Gastrocnemius medialis (tissue), 4 donors: ENCODE measurements at regions not wholly inside any gene's neighbourhood (a gene's known extent, or its start where the extent isn't known, plus 50 kb on each side); places are given as distances from the start of the nearest gene placed in this dataset.

Experiments used
- ATAC-seq, 2 donors: fragments of 150-250 bp; one replicate each; pipeline ENCODE4 v1.9.1; 2016
- DNase-seq, 2 donors: peaks; one replicate each; pipeline ENCODE4 v3.0.0-alpha.2; 2019
- H3K27ac ChIP-seq, 4 donors: fragments of 200-600 bp; sonication (generic); 1 replicate in 1 of 4; 2 replicates in 3 of 4; pipeline ENCODE4 v1.5.1; 2016 to 2018; ENCODE audit warnings: mild to moderate bottlenecking in 2 of 4, moderate library complexity in 1 of 4
- H3K27me3 ChIP-seq, 3 donors: fragments of 200-600 bp; sonication (generic) in 2 of 3; 1 replicate in 1 of 3; 2 replicates in 2 of 3; pipeline versions ENCODE4 v1.5.1 to v1.6.0; 2016 to 2019; ENCODE audit warnings: mild to moderate bottlenecking in 1 of 3, moderate library complexity in 1 of 3
- H3K36me3 ChIP-seq, 2 donors: fragments of 200-600 bp; sonication (generic) in 1 of 2; one replicate each; pipeline ENCODE4 v1.5.1; 2017 to 2018
- H3K4me1 ChIP-seq, 2 donors: fragments of 200-600 bp; sonication (generic) in 1 of 2; one replicate each; pipeline ENCODE4 v1.5.1; 2016 to 2017; ENCODE audit warnings: mild to moderate bottlenecking in 2 of 2
- H3K4me3 ChIP-seq, 4 donors: fragments of 200-600 bp; sonication (generic) in 3 of 4; 1 replicate in 1 of 4; 2 replicates in 3 of 4; pipeline ENCODE4 v1.5.1; 2016 to 2019; ENCODE audit warnings: mild to moderate bottlenecking in 2 of 4
- H3K9me3 ChIP-seq, 3 donors: fragments of 200-600 bp; sonication (generic) in 2 of 3; 1 replicate in 1 of 3; 2 replicates in 2 of 3; pipeline ENCODE4 v1.5.1; 2016 to 2019
- CTCF ChIP-seq, 5 experiments: fragments of 450-650 bp in 3 of 5; fragments of 200-600 bp in 2 of 5; sonication (generic) in 2 of 5; IDR thresholded peaks in 4 of 5; conservative IDR thresholded peaks in 1 of 5; 1 replicate in 4 of 5; 2 replicates in 1 of 5; pipeline ENCODE4 v1.5.1; 2016 to 2019; ENCODE audit warnings: antibody characterized with exemption in 5 of 5, mild to moderate bottlenecking in 3 of 5, moderate library complexity in 3 of 5
- POLR2A ChIP-seq, 2 donors: fragments of 450-650 bp; IDR thresholded peaks; one replicate each; pipeline ENCODE4 v1.6.1; 2017; ENCODE audit warnings: antibody characterized with exemption in 2 of 2, mild to moderate bottlenecking in 2 of 2, moderate library complexity in 2 of 2
- in situ Hi-C, 4 donors: fragments of 200-750 bp; cut with MboI; loops; one replicate each; pipeline versions ENCODE4 v1.15.0 to v1.8.0; 2017; ENCODE audit warnings: low sequenced_read_pairs in 4 of 4
- intact Hi-C: fragments of 100-400 bp; cut with DNase I; formaldehyde crosslinking; loops from one replicate; pipeline ENCODE4 v1.15.1; 2023; ENCODE audit warnings: low total_unique reads

DNA sequence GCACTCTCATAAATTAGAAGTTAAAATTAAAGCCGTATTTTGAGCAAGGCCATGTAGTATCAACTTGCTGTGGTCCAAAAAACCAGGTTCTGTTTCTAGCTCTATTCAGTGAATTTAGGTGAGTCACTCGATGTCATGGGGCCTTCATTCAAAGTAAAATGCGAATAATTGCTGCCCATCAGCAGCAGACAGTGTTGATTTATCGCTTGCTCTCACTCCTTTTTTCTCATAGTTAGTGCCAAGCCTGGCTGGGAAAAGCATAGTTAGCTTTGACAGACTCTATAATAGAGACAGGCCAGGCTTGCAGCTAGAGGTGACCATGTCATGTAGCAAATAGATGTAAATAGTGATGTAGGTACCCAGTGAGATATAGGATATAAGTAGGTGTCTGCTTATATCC, 136.0 kb downstream of the EDN1 start:
- intact Hi-C loops: no loop called here
- H3K27me3 ChIP-seq: no peaks in the 10 kb centered on the region
- H3K9me3 ChIP-seq: no peaks in the 10 kb centered on the region
- no peaks in the 10 kb centered on the region for H3K4me1 ChIP-seq
- no peak overlapping the region for H3K27ac ChIP-seq
- no peak overlapping the region for H3K4me3 ChIP-seq
- DNase-seq (no peak), ATAC-seq (no peak)
- in situ Hi-C loops: no loop called here
- no peaks in the 10 kb centered on the region for H3K36me3 ChIP-seq
- TF ChIP-seq POLR2A (IDR thresholded peaks at IDR 0.05) (no peak), CTCF (IDR thresholded peaks at IDR 0.05 in 4 of 5, conservative IDR thresholded peaks at IDR 0.05 in 1 of 5) (no peak)

- Histone ChIP-seq H3K4me3 (no peak overlapping the region), H3K9me3 (no peaks in the 10 kb centered on the region), H3K36me3 (no peaks in the 10 kb centered on the region), H3K27ac (no peak overlapping the region), H3K27me3 (no peaks in the 10 kb centered on the region), H3K4me1 (no peaks in the 10 kb centered on the region)
- TF ChIP-seq POLR2A (IDR thresholded peaks at IDR 0.05) (no peak), CTCF (IDR thresholded peaks at IDR 0.05 in 4 of 5, conservative IDR thresholded peaks at IDR 0.05 in 1 of 5) (no peak)
- DNase-seq (no peak), ATAC-seq (no peak)
- in situ Hi-C loops: no loop called here
- intact Hi-C loops: no loop called here
Observed at GRCh38 chr6:12431023-12431422, 140.9 kb downstream of the EDN1 start.

- Histone ChIP-seq H3K27ac (no peak overlapping the region), H3K4me3 (no peak overlapping the region), H3K4me1 (peaks cover 0 to 4% of the 10 kb centered on the region in 2 donors), H3K36me3 (no peaks in the 10 kb centered on the region), H3K9me3 (no peaks in the 10 kb centered on the region), H3K27me3 (no peaks in the 10 kb centered on the region)
- intact Hi-C loops (no loop called here), in situ Hi-C loops (no loop called here)
- TF ChIP-seq CTCF (IDR thresholded peaks at IDR 0.05 in 4 of 5, conservative IDR thresholded peaks at IDR 0.05 in 1 of 5): no peak
- no peak for TF ChIP-seq POLR2A (IDR thresholded peaks at IDR 0.05)
- DNase-seq (no peak), ATAC-seq (no peak)
Observed at GRCh38 chr6:12436224-12436623, 146.1 kb downstream of the EDN1 start.

DNA sequence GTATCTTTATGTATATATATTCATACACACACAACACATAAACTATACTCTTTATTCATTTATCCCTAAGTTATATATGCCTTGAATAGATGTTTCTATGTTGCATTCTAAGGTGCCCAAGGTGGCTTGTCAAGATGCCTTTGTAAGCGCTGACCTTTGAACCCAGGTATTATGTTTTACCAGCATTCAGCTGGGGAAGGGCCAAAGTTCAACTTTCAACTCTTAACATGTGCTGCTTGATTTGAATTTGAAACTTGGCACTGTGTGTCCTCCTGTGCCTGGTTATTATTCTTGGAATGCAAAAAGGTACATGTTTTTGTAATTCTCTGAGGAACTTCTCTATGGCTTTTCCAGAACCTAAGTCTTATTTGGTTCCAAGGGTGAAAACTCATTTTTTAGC, 146.5 kb downstream of the EDN1 start:
- in situ Hi-C loops (no loop called here), intact Hi-C loops (no loop called here)
- H3K27ac ChIP-seq: no peak overlapping the region
- H3K4me3 ChIP-seq: no peak overlapping the region
- H3K36me3 ChIP-seq: no peaks in the 10 kb centered on the region
- TF ChIP-seq POLR2A (IDR thresholded peaks at IDR 0.05): no peak
- no peak for TF ChIP-seq CTCF (IDR thresholded peaks at IDR 0.05 in 4 of 5, conservative IDR thresholded peaks at IDR 0.05 in 1 of 5)
- H3K9me3 ChIP-seq: no peaks in the 10 kb centered on the region
- DNase-seq (no peak), ATAC-seq (no peak)
- H3K27me3 ChIP-seq: no peaks in the 10 kb centered on the region
- H3K4me1 ChIP-seq: peaks cover 0 to 4% of the 10 kb centered on the region in 2 donors

DNA sequence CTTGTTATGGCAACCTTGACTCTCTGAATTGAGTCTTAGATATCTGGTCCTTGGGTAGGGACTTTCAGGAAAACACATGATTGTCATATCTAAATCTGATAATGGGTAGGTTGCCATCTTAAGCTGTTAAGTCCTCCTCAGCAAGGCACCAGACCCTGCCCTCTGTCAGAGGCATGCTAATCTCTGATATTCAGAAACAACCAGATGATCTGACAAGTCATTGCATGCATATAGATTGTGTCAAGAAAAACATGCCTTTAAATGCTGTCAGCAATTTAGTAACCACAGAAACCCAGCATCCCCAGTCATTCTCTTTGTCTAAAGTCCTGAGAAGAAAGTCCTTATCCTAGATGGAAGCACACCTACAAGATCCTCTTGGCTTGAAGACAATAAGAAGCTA, 149.1 kb downstream of the EDN1 start:
- no peaks in the 10 kb centered on the region for H3K9me3 ChIP-seq
- ATAC-seq (no peak), DNase-seq (no peak)
- in situ Hi-C loops (no loop called here), intact Hi-C loops (no loop called here)
- TF ChIP-seq CTCF (IDR thresholded peaks at IDR 0.05 in 4 of 5, conservative IDR thresholded peaks at IDR 0.05 in 1 of 5): no peak
- TF ChIP-seq POLR2A (IDR thresholded peaks at IDR 0.05): no peak
- no peak overlapping the region for H3K27ac ChIP-seq
- H3K4me1 ChIP-seq: peaks cover 0 to 4% of the 10 kb centered on the region in 2 donors
- H3K36me3 ChIP-seq: no peaks in the 10 kb centered on the region
- H3K27me3 ChIP-seq: no peaks in the 10 kb centered on the region
- no peak overlapping the region for H3K4me3 ChIP-seq
